ENCODE measurements at regions not wholly inside any gene's neighbourhood (a gene's known extent, or its start where the extent isn't known, plus 50 kb on each side); places are given as distances from the start of the nearest gene placed in this dataset.
"Not testable (repeated sequence)": the region's sequence is repeated elsewhere in the genome, so short reads cannot be mapped to it uniquely, and the experiment has no call there.

- intact Hi-C loops (cut with DNase I, micrococcal nuclease), result loop anchor here in 1 of 2 donors (5.0 kb wide), 2 partner anchors 178 to 447 kb away; no protein-coding TSS in a partner anchor
- DNase-seq (no peak), ATAC-seq (no peak)
These were observed 149.3 kb upstream of the FAM3C start for GRCh38 chr7:121545418-121545817.

DNA sequence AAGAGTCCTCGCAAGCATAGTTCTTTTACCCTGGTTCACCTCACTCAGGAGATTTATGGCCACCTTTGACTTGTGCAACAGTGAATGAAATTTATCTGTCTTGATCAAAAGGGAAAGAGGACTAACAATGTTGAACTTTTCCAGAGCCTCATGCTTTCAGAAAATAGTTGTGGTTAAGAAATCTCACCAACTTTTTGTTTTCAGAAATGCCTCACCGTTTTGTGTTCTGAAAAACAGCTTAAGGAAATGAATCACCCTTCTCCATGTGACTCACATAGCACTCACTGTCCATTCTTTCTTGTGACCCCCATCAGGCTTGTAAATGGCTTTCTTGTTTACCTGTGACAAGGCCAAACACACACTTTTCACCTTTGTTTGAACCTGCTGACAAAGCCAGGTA, 148.6 kb upstream of the FAM3C start:
- ATAC-seq (no peak), DNase-seq (no peak)
- intact Hi-C loops (cut with DNase I, micrococcal nuclease), result loop anchor here in 1 of 2 donors (5.0 kb wide), 2 partner anchors 177 to 448 kb away; no protein-coding TSS in a partner anchor

GRCh38 chr7:121544238-121544637, 148.1 kb upstream of the FAM3C start:
- DNase-seq (no peak), ATAC-seq (no peak)
- intact Hi-C loops (cut with DNase I, micrococcal nuclease), result no loop called here

- DNase-seq (no peak), ATAC-seq (no peak)
- intact Hi-C loops (cut with DNase I, micrococcal nuclease), result no loop called here
These were observed 145.3 kb upstream of the FAM3C start for GRCh38 chr7:121541457-121541856.

DNA sequence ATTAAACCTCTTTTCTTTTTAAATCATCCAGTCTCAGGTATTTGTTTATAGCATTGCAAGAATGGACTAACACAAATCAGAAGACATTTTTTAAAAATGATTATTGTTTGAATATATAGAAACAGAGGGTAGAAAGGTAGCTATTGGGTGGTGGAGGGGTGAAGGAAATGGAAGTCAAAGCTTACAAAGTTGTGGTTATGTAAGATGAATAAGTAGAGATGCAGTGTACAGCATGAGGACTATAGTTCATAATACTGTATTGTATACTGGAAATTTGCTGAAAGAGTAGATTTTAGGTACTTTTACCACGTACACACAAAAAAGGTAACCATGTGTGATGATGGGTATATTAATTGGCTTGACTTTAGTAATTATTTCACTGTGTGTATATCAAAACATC, 144.0 kb upstream of the FAM3C start:
- intact Hi-C loops (cut with DNase I, micrococcal nuclease), result no loop called here
- ATAC-seq, result no peak
- DNase-seq, result no peak

DNA sequence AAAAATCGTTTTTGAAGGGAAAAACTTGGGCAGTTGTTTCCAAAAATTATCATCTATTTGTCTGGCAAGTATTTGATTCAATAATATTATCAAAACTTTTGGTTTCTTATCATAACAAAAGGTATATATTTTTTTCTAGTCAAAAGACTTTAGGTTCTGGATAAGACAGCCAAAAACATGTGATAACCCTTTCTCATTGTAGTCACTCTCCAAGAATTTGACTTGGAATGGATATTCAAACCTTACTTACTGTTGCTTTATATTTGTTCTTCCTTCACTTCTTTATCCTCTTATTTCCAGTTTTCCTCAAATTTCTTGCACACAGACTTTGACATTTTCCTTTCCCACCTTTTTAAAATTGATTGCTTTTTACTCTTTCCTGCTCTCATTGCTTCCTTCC, 140.9 kb upstream of the FAM3C start:
- intact Hi-C loops (cut with DNase I, micrococcal nuclease), result no loop called here
- ATAC-seq, result no peak

DNA sequence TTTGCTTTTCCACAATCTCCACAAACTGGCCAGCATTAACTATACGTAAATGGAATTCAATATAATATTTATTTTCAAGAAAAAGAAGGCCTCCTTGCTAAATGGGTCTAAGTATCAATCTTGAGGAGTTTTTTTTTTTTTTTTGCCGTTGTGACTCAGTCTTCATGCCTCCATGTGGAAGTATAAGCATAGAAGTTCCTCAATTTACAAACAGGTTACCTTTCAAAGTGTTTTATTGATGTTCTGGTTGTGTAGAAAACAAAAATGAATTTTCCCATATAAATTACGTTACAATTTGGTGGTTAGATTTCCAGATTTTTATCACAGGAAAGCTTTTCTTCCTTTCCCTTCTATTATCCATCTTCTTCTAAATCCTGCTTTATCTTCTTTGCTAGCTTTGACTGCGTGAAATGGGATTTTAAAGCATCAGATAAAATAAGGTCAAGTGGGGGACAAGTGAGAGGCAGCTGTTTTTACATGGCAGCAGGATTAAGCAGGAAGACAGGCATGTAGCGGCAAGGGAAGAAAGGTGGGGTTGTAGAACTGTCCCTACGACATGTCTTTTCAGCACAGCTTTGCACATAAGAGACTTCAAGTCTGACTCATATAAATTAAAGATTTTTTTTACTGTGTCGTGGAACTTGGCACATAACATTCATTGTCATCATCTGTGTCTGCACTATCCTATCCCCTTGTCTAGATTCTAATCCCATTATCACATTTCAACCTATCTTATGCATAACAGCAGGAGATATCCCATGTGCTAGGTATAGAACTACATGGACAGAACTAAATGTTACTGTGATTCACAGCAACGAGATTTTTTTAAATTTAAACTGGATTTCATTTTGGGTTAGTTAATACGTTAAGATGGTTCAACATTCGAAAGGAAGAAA, 135.3 kb upstream of the FAM3C start:
- intact Hi-C loops (cut with DNase I, micrococcal nuclease), result no loop called here
- DNase-seq, result no peak
- no peak for ATAC-seq

More for the DNA sequence above, 140.9 kb upstream of the FAM3C start:
- DNase-seq, result no peak

DNA sequence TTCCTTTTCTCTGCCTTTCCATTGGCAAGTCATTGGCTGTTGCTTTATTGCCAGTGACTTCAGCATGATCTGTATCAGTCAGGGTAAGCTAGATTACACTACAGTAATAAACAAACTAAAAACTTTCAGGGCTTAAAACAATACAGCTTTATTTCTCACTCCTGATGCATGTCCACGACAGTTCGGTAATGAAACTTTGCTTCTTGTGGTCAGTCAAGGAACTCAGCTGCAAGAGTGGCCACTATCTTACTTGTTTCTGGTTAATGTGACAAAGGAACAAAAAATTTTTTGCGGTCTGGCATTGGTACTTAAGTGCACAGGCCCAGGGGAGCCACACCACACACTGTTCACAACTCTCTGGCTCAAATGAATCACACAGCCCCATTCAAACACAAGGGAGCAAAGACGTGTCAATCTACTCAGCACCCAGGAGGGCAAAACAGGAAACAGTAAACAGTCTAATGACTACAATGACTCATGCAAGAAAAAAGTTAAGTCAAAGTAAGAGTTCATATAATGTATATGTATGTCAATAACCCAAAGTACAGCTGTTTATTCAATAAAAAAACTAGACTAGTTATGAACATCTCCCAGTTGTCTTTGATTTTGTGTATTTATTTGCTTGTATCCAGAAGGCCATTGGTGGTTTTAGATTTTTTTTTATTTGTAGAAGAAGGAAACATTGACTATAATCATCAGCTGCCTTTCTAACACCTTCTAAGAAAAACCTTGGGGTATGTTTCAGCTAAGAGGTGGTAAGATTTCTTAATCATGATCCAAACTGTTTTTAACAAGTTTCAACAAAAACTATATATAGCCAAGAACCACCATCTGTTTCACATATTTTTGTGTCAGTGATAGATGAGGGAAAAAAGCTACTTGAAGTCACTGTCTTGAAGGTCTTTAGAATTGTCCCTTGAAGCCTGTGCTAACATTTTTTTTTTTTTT, 134.4 kb upstream of the FAM3C start:
- intact Hi-C loops (cut with DNase I, micrococcal nuclease), result no loop called here
- DNase-seq, result peak; percentile 10 to 30
- peak; percentile 96 for ATAC-seq

DNA sequence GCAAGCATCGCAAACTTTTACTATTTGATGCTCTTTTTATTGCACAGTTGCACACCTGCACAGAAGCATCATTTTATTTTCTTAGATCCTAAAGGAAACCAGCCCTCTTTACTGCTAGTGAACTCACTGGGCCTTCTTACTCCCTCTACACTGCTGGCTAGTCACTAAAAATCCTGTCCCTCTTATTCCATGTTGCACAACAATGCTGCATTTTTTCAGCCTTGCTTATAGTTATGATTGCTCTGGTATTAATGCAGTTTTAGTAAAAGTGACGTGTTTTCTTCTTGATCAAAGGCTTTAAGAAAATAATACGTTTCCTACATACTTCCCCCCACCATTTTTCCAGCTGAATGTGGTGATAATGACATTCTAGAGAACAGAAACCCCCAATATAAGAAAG, 132.9 kb upstream of the FAM3C start:
- DNase-seq (no peak), ATAC-seq (no peak)
- intact Hi-C loops (cut with DNase I, micrococcal nuclease), result no loop called here

GRCh38 chr7:121526210-121526609, 130.1 kb upstream of the FAM3C start:
- ATAC-seq; DNase-seq; intact Hi-C loops (cut with DNase I, micrococcal nuclease): not testable (repeated sequence)

GRCh38 chr7:121525155-121525819, 129.2 kb upstream of the FAM3C start:
- ATAC-seq (no peak), DNase-seq (no peak)
- intact Hi-C loops (cut with DNase I, micrococcal nuclease), result no loop called here

GRCh38 chr7:121521711-121522400, 125.7 kb upstream of the FAM3C start:
- DNase-seq (no peak), ATAC-seq (no peak)
- intact Hi-C loops (cut with DNase I, micrococcal nuclease), result no loop called here

- intact Hi-C loops (cut with DNase I, micrococcal nuclease), result no loop called here
- no peak for ATAC-seq
These were observed 124.8 kb upstream of the FAM3C start for GRCh38 chr7:121520911-121521310.

GRCh38 chr7:121519548-121520521, 123.7 kb upstream of the FAM3C start:
- intact Hi-C loops (cut with DNase I, micrococcal nuclease), result no loop called here
- ATAC-seq (peak; percentile 32), DNase-seq (no peak)

More at GRCh38 chr7:121520911-121521310, 124.8 kb upstream of the FAM3C start:
- DNase-seq, result no peak

DNA sequence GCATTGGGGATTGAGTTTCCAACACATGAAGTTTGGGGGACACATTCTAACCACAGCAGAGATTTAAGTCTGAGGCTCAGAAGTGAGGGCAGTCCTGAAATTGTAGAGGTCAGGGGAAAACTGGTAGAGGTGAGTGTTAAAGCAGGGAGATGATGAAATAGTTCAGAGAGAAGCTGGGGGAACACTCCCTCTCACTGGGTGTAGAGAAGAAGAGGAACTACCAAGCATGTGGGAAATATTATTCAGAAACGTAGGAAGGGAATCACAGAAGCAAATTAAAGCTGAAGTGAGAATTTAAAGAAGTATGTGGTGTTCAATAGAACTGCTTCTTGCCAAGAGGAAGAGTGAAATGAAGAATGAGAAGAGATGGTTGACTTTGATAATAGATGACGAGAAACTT, 121.5 kb upstream of the FAM3C start:
- ATAC-seq (no peak), DNase-seq (no peak)
- intact Hi-C loops (cut with DNase I, micrococcal nuclease), result no loop called here

- no peak for ATAC-seq
- intact Hi-C loops (cut with DNase I, micrococcal nuclease), result no loop called here
These were observed 120.7 kb upstream of the FAM3C start for GRCh38 chr7:121516821-121517220.

GRCh38 chr7:121515630-121516401, 119.7 kb upstream of the FAM3C start:
- intact Hi-C loops (cut with DNase I, micrococcal nuclease), result no loop called here
- DNase-seq, result no peak
- ATAC-seq, result no peak

More at GRCh38 chr7:121516821-121517220, 120.7 kb upstream of the FAM3C start:
- DNase-seq, result no peak
